Mesothelial cell of epicardium (in vitro differentiated cells): ENCODE measurements at regions not wholly inside any gene's neighbourhood (a gene's known extent, or its start where the extent isn't known, plus 50 kb on each side); places are given as distances from the start of the nearest gene placed in this dataset.

Experiments
- DNase-seq, 2 experiments: peaks; one replicate each; pipeline ENCODE4 v3.0.0; 2021; ENCODE audit warnings: low spot score in 2 of 2; ENCODE audit not compliant: unreplicated experiment in 2 of 2
- H3K27ac Mint-ChIP-seq: 2 replicates; pipeline ENCODE4 v1.8.0; 2021; ENCODE audit warnings: mixed read lengths
- H3K27me3 Mint-ChIP-seq: 2 replicates; pipeline ENCODE4 v1.8.0; 2021; ENCODE audit warnings: low read depth, mixed read lengths
- H3K36me3 Mint-ChIP-seq: 2 replicates; pipeline ENCODE4 v1.8.0; 2021; ENCODE audit warnings: mixed read lengths
- H3K4me1 Mint-ChIP-seq: 2 replicates; pipeline ENCODE4 v1.8.0; 2021; ENCODE audit warnings: mixed read lengths
- H3K4me3 Mint-ChIP-seq: 2 replicates; pipeline ENCODE4 v1.8.0; 2021; ENCODE audit warnings: mild to moderate bottlenecking, moderate library complexity, mixed read lengths
- H3K9me3 Mint-ChIP-seq: 2 replicates; pipeline ENCODE4 v1.8.0; 2021; ENCODE audit warnings: mixed read lengths
- TF ChIP-seq, protein P1 (sequence below): fragments of 200-600 bp; sonication (generic); IDR thresholded peaks from one replicate; pipeline ENCODE4 v1.5.0; 2021; ENCODE audit warnings: antibody characterized with exemption; ENCODE audit not compliant: unreplicated experiment

DNA sequence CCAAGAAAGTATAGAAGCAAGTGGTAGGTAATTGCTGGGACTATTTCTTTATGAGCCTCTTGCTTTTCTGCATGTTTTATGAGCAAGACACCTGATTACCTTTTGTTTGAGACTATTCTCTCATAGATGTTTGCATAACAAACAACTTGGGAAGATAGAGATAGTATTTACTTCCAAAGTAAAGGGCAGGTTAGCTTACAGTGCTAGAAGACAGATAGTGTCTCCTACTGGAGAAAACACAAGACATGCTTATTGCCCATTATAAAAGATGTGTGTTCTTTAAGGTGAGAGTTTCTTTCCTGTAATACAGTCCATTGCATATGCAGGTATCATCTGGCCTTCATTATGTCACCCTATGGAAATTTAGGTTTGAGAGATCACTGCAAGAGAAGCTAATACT, 174.2 kb upstream of the FUT9 start:
- no peak for DNase-seq
- H3K4me3 Mint-ChIP-seq = no peak overlapping the region
- H3K27ac Mint-ChIP-seq = no peak overlapping the region
- H3K9me3 Mint-ChIP-seq = no peaks in the 10 kb centered on the region
- no peaks in the 10 kb centered on the region for H3K27me3 Mint-ChIP-seq
- no peaks in the 10 kb centered on the region for H3K36me3 Mint-ChIP-seq
- peaks cover 4% of the 10 kb centered on the region for H3K4me1 Mint-ChIP-seq
- TF ChIP-seq, protein P1, sequence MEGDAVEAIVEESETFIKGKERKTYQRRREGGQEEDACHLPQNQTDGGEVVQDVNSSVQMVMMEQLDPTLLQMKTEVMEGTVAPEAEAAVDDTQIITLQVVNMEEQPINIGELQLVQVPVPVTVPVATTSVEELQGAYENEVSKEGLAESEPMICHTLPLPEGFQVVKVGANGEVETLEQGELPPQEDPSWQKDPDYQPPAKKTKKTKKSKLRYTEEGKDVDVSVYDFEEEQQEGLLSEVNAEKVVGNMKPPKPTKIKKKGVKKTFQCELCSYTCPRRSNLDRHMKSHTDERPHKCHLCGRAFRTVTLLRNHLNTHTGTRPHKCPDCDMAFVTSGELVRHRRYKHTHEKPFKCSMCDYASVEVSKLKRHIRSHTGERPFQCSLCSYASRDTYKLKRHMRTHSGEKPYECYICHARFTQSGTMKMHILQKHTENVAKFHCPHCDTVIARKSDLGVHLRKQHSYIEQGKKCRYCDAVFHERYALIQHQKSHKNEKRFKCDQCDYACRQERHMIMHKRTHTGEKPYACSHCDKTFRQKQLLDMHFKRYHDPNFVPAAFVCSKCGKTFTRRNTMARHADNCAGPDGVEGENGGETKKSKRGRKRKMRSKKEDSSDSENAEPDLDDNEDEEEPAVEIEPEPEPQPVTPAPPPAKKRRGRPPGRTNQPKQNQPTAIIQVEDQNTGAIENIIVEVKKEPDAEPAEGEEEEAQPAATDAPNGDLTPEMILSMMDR = no peak

DNA sequence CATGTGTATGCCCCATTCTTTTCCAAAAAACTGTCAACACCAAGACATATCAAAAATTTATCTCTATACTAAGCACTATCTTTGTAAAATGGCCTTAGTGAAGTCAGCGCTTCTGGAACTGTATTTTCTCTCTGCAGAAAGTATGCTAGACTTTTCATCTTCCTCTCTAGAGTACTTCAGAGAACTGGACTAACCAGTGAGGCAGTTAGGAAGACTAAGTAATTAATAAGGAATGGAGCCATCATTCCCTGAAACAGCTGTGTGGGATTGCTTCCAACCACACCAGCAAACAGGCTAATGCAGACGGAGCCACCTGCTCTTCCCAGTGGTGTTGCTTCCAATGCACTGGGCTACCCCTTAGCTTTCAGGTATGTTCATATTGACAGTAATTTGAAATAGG, 169.1 kb upstream of the FUT9 start:
- Mint-ChIP-seq H3K4me1 (peaks cover 34% of the 10 kb centered on the region), H3K36me3 (no peaks in the 10 kb centered on the region), H3K4me3 (no peak overlapping the region), H3K9me3 (no peaks in the 10 kb centered on the region), H3K27me3 (no peaks in the 10 kb centered on the region), H3K27ac (no peak overlapping the region)
- TF ChIP-seq, protein P1 = no peak
- no peak for DNase-seq

DNA sequence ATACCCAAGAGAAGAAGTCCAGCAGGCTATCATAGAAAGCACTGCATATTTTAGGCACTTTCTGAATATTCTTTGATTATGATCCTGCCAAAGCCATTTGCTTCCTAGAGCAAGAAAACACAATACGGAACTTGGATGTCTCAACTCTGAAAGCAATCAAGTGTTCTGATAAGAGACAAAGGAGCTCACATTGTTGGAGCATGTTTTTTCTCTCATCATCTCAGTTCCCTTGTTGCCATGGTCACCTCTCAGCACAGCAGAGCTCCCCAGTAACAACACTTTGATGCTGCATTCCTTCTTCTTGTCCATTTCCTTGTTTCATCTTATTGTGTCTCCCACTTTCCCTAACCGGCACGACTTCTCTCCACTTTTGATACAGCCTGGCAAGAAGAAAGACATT, 168.7 kb upstream of the FUT9 start:
- peaks cover 34% of the 10 kb centered on the region for H3K4me1 Mint-ChIP-seq
- H3K27ac Mint-ChIP-seq = peak overlapping the region; percentile 1
- no peaks in the 10 kb centered on the region for H3K36me3 Mint-ChIP-seq
- no peak overlapping the region for H3K4me3 Mint-ChIP-seq
- no peak for DNase-seq
- no peaks in the 10 kb centered on the region for H3K27me3 Mint-ChIP-seq
- H3K9me3 Mint-ChIP-seq = no peaks in the 10 kb centered on the region
- TF ChIP-seq, protein P1 = no peak

DNA sequence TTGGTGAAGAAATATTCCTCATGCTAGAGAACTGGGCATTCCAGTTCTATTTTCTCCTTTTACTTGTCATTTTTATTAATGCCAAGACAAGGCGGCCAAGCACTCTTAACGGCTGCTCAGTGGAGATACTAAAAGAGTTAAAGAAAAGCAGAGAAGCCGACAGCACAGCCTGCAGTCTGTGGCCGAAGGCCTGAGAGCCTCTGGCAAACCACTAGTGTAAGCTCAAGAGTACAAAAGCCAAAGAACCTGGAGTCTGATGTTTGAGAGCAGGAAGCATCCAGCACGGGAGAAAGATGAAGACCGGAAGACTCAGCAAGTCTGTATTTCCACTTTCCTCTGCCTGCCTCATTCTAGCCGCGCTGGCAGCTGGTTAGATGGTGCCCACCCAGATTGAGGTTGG, 167.1 kb upstream of the FUT9 start:
- TF ChIP-seq, protein P1 = no peak
- H3K36me3 Mint-ChIP-seq = no peaks in the 10 kb centered on the region
- peaks cover under 1% of the 10 kb centered on the region for H3K9me3 Mint-ChIP-seq
- peak overlapping the region; percentile 83 for H3K27ac Mint-ChIP-seq
- H3K4me3 Mint-ChIP-seq = no peak overlapping the region
- H3K27me3 Mint-ChIP-seq = no peaks in the 10 kb centered on the region
- DNase-seq = no peak
- peaks cover 34% of the 10 kb centered on the region for H3K4me1 Mint-ChIP-seq

DNA sequence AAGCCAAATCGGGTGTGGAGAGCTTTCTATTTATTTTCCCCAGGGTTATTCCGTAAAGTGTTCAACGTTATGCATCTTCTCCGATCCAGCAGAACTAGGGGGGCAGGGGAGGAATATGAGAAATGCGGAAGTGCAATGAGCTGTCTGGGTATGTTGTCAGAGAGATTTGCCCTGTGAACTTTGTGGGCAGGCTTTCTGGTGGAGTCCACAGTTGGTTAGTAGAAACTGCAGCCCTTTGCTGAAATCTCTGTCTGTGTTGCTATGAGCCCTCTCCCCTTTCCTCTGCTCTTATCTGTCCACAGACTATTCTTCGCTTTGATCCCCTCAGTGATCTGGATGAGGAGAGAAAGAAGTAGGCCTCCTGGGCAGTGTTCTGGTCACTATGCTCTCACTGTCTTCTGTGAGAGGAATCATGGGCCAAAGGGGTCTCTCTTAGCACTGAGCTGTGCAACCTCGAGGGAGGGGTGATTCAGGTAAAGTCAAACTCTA, 158.9 kb upstream of the FUT9 start:
- Mint-ChIP-seq H3K27ac (no peak overlapping the region), H3K27me3 (no peaks in the 10 kb centered on the region), H3K9me3 (peaks cover 20% of the 10 kb centered on the region), H3K4me3 (no peak overlapping the region), H3K36me3 (no peaks in the 10 kb centered on the region), H3K4me1 (no peaks in the 10 kb centered on the region)
- TF ChIP-seq, protein P1 = no peak
- DNase-seq = no peak

DNA sequence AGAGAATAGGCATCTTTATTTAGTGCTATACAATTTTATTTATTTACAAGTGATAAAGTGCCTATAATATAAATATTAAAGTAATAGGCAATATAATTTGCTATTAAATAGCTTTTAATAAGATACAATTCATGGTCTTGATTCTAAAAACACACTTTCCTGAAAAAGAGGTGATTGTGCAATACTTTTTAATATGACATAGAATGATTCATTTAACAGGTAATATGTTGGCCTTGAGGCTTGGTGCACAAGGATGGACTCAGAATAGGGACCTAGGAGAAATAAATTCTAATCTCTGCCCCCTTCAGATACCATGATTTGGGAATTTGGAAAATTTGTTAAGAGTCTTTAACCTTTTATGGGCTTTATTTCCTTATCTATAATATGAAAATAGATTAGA, 149.9 kb upstream of the FUT9 start:
- no peaks in the 10 kb centered on the region for H3K36me3 Mint-ChIP-seq
- H3K9me3 Mint-ChIP-seq = no peaks in the 10 kb centered on the region
- H3K4me1 Mint-ChIP-seq = peaks cover 2% of the 10 kb centered on the region
- H3K27ac Mint-ChIP-seq = no peak overlapping the region
- no peaks in the 10 kb centered on the region for H3K27me3 Mint-ChIP-seq
- TF ChIP-seq, protein P1 = no peak
- H3K4me3 Mint-ChIP-seq = no peak overlapping the region
- DNase-seq = no peak
